Head of caudate nucleus (tissue), 42 donors: ENCODE measurements at regions not wholly inside any gene's neighbourhood (a gene's known extent, or its start where the extent isn't known, plus 50 kb on each side); places are given as distances from the start of the nearest gene placed in this dataset.
"Not testable (repeated sequence)": the region's sequence is repeated elsewhere in the genome, so short reads cannot be mapped to it uniquely, and the experiment has no call there.

Experiments
- DNase-seq, 42 donors: peaks; one replicate each; pipeline versions ENCODE4 v3.0.0 to v3.0.0-alpha.2; 2020 to 2021; ENCODE audit warnings: mixed read lengths in 7 of 42
- intact Hi-C: fragments of 100-400 bp; cut with DNase I; formaldehyde crosslinking; loops from one replicate; pipeline ENCODE4 v1.15.0; 2022

DNA sequence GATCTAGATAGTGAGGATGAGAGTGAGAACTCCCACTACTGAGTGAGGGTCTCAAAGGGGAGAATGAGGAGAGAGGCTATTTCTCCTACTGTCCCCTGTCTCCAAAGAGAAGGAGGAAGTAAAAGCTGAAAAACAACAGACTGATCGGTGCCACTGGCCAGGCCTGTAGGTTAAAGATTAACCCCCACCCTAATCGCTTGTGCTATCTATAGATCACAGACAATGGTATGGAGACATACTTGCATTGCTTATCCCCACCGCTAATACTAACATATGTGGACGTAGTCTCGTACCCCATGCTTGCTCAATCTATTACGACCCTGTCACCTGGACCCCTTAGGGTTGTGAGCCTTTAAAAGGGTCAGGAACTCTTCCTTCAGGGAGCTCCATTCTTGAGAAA lies 777.9 kb upstream of the TMEM132C start:
- no peak for DNase-seq
- intact Hi-C loops: no loop called here

DNA sequence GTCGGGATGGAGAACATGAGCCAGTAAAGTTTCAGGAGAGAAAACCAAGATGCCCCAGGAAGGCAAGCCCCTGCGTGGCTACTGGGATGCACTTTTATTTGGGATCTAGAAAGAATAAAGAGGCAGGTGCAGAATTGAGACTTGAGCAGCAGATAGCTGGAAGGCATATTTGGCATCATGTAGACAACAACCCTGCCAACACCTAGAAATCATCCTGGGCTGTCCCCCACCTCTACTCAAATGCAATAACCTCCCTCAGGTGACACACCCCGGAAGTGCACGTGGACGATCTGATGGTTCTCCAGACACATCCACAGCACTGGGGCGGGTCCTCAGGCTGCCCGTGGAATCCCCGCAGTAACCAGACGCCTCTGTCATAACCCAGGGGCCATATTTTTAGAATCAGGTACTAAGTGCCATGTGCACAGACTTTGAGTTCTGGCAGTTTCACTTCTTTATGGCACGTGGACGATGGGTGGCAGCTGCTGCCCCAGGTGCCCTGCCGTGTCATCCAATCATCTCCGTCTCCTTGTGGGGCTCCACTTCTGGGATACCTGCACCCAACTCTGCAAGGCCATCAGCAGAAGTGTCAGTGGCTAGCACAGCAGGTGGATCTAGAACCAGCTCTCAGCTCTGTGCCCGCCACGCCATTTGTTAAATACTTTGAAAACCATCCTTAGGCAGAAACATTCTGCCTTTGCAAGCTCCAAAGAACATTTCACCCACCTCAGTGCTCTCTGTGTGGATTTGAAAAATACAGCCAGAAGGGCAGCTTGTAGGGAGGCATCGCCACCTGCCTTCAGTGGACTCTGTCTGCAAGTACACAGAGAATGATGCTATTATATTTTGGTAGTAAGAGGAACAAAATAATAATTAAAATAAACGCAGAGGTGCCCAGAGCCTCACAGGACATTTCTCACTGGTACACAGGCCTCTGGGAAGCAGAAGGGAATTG lies 771.7 kb upstream of the TMEM132C start:
- intact Hi-C loops: no loop called here
- DNase-seq: peak in 1 of 42 donors; percentile 0

DNA sequence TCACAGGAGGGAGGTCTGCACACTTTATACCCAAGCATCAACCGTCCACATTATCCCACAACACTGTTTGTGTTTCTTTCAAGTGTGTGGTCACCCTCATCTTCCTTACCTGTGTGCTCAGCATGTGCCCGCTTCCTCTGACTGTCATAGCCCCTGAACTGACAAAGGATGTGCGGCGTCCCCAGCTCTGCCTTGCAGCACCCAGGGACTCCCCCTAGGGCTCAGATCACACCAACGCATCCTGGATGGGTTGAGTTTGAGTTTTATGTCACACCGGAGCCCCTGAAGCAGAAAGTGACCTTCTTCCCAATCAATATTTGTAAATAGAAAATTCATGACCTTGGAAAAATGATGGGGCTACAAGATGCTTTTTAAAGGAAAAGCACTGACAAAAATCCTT lies 770.7 kb upstream of the TMEM132C start:
- intact Hi-C loops: no loop called here
- no peak for DNase-seq

DNA sequence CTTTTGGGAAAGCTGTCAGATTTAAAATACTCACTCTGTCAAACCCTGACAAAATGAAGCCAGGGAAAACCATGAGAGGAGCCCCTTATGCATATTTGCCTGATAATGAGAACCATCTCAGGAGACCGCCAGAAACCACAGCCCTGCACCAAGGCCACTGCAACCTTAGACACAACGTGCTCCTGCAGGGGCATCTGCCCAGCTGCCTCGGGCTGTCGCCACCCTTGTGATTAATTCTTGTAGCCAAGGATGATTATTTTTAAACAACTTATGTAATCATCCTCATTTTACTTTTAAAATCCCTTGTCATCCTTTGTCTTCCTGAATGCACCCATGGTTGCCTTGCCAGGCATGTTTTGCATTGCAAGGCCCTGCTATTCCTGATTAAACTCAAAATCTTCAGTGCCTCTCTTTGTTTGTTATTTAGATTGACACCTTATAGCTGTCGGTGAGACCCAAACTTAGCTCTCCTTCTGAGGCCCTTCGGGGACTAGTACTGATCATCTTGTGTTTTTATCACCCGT lies 766.4 kb upstream of the TMEM132C start:
- peak in 19 of 42 donors; percentile 5 to 58 (median 21) for DNase-seq
- intact Hi-C loops: no loop called here

DNA sequence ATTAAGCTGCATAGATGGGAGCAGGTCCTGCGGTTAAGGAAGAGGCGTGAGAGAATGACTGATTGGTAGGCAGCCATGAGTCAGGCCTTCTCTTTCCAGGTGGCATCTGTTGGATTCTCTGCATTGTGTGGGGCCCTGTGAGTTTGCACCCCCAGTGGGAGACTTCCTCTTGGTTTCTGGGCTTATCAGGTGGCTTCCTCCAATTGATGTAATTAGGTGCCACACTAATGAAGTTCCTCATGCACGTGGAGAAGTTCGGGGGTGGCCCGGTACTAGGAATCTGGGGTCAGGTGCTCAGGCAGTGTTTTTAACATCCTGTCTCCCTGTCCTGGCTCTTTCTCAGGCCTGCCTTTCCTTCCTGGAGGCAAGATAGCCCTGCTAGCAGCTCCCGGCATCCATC lies 765.1 kb upstream of the TMEM132C start:
- intact Hi-C loops: no loop called here
- no peak for DNase-seq

DNA sequence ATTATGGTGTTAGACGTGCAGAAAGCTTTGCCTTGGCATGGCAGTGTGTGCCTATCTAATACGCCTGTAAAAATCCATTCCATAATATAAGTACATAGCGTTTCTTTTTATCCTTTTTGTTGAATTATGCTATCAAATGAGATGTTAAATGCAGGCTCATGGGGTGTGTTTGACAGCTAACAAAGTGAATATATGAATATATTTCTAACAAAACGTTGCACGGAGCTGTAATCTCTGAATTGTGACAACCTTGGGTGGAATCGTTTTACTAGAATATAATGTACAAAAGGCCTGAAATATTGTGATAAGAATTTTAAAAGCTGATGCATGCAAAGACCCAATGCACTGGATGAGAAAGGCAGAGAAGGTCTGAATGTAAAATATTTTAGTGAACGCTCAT lies 763.7 kb upstream of the TMEM132C start:
- intact Hi-C loops: no loop called here
- DNase-seq: peak in 1 of 42 donors; percentile 32

DNA sequence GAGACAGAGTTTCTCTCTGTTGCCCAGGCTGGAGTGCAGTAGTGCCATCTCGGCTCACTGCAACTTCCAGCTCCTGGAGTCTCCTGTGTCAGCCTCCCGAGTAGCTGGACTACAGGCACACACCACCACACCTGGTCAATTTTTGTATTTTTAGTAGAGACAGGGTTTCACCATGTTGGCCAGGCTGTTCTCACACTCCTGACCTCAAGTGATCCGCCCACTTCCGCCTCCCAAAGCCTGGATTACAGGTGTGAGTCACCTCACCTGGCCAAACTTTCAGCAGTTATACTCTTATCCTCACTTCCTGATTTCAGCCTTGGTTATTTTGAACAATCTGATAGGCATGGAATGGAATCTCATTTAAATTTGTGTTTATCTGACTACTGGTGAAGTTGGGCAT lies 763.0 kb upstream of the TMEM132C start:
- DNase-seq, intact Hi-C loops: not testable (repeated sequence)

DNA sequence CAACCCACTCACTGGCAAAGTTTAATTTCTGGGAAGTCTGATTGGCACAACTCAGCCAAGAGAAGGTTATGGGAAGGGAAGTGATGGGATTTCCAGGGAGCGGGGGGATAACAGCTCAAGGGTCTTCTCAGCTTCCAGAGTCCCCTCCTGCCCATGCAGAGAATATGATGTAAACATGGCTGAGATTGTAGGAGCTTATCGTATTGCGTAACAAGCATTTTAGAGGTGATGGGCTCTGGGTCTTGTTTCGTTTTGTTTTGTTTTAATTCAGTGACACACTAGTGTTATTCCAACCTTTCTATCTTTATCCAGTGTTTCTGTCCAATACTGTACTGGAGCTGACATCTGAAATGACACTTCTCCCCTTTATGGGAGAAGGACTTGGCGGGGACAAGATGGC lies 762.1 kb upstream of the TMEM132C start:
- intact Hi-C loops: no loop called here
- DNase-seq: no peak

DNA sequence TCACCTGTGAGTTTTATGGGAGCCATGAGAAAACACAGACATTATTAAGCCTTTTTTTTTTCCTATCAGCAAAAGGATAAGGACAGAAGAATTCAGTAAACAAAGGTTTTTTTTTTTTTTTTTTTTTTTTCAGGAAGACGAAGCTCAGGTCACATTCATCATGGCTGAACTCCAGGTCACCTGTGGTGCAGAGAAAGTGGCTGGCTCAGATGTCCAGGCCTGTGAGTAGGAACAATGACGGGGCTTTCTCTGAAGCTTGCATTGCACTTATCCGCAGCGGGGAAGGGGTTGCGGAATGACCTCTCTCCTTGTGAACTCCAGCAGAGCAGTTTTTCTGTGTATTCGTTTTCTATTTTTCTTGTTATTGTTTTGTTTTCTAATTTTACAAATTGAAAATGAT lies 759.6 kb upstream of the TMEM132C start:
- no peak for DNase-seq
- intact Hi-C loops: no loop called here

DNA sequence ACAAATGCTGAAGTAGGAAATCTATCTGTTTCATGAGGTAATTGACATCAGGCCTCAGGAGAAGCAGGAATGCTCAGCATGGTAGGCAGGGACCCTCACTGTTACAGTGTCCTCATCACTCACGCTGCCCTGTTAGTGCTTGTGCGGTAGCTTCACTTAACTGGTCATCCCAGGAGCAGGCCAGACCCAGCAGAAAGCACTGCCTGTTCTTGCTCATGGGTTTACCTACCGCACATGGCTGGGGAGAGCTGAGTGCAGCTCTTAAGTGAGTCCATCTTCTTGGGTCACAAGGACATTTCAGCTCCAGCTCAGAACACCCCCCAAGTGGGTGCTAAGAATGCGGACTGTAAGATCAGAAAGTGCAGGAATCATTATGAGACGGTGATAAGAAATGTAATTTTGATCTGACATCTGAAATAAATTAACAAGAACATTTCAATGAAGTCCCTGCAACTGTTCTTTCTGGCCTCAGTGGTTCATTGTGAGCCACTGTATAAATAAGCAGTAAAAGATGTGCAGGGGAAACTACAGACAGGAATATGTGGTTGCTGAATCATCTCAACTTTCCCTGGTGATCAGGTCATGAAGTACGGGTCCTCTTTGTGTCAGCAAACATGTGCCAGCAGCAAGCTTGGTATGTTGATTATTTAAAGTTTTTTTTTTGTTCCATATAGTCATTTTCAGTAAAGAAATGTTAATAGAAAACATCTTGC lies 757.7 kb upstream of the TMEM132C start:
- no peak for DNase-seq
- intact Hi-C loops: no loop called here

DNA sequence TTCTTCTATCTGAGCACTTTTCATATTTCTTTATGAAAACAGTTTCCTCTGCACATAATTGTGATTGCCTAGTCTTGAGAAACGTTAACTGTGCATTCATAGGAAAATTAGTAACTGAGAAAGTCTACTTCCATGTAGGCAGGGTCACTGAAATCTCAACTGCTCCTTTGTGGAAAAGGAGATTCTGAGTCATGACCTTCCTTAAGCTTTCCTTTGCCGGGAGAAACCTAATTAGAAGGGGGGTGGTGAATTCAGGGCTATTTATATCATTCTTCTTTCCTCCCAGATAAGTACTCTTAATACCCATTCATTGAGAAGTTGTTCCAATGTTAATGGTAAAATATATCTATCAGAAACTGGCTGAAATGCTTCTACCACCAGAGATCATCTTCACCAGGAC lies 751.0 kb upstream of the TMEM132C start:
- no peak for DNase-seq
- intact Hi-C loops: no loop called here

DNA sequence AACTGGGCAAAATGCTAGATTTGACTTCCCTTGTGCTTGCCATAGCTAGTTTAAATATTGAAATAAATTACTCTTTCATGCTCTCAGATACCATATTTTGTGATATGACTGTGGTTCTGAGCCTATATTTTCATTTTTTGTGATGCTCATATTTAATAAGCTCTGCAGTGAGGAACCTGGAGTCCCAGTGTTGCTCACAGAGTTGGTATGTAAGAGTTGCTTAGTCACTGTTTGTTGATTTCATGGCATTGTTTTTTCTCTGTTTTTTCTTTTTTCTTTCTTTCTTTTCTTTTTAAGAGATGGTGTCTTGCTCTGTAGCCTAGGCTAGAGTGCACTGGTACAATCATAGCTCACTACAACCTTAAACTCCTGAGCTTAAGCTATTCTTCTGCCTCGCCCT lies 750.5 kb upstream of the TMEM132C start:
- intact Hi-C loops: no loop called here
- no peak for DNase-seq

DNA sequence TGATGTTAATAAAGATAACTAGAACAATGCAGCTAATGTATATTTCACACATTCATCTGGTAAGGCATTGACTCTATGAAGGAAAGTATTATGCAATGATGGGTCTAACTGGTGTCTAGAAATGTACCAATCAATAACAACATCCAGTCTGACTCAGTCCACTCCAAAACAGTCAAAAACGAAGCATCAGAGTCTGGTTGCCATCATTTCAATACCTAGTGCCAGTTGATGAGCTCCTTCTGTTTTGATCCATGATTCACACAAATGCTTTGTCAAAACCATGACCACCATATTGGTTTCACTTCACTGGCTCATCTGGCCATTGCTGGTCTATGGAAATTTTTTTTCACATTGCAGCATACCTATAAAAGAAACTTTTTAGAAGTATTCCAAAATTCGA lies 747.2 kb upstream of the TMEM132C start:
- no peak for DNase-seq
- intact Hi-C loops: no loop called here

DNA sequence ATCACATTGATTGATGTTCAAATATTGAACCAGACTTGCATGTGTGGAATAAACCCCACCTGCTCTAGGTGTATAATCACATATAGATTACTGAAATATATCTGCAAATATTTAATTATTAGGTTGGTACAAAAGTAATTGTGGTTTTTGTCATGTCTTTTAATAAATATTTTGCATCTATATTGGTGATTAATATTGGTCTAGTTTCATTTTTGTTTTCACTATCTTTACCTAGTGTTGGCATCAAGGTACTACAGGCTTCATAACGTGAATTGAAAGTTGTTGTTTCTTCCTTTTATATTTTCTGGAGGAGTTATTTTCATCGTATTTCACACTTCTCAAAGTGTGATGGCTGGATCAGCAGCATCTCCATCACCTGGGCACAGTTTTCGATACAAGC lies 740.0 kb upstream of the TMEM132C start:
- DNase-seq: no peak
- intact Hi-C loops: no loop called here

DNA sequence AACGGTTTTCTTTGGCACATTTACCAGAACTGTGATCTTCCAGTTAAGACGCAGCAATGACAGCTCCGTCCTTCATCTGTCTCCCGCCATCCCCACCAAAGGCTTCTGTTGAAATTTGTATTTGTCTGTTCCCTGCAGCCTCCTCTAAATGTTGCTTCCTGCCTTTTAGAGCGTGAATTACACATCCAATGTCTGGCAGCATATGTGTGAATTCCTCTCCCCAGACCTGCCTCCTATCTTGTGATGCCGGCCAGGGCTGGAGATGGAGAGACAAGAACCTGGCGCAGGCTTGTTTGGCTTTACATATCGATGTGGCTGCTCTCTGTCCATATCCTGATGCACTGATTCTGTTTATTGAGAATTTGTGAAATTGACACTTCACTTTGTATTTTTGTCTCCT lies 738.4 kb upstream of the TMEM132C start:
- DNase-seq: no peak
- intact Hi-C loops: no loop called here

DNA sequence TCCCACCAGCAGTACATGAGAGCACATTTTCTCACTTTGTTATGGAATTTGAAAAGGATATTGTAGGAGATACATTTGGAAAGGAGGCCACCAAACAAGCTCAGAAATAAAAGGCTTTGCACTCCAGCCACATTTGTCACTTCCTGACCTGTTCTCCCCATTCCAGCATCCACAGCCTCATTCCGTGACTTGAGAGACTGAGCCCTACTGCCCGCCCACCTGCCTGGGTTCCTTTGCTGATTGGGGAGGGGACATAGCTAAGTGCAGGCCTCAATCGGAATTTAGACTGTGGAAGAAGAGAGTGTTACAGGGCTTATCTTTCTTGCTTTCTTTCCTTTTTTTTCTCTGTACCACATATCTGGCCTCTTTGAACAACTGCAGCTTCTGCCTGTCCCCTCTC lies 735.4 kb upstream of the TMEM132C start:
- no peak for DNase-seq
- intact Hi-C loops: no loop called here

DNA sequence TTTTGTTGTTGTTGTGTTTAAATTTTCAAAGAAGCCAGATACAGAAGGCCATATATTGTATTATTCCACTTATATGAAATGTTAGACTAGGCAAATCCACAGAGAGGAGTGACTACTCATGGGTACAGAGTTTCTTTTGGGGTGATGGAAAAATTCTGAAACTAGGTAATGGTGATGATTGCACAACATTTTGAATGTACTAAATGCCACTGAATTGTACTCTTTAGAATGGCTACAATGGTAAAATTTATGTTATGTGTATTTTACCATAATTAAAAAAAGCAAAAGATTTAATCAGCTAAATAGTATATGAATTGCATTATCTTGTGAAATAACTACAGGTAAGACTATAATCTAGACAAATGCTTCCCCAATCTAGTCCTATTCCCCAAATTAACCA lies 733.6 kb upstream of the TMEM132C start:
- DNase-seq: no peak
- intact Hi-C loops: no loop called here

DNA sequence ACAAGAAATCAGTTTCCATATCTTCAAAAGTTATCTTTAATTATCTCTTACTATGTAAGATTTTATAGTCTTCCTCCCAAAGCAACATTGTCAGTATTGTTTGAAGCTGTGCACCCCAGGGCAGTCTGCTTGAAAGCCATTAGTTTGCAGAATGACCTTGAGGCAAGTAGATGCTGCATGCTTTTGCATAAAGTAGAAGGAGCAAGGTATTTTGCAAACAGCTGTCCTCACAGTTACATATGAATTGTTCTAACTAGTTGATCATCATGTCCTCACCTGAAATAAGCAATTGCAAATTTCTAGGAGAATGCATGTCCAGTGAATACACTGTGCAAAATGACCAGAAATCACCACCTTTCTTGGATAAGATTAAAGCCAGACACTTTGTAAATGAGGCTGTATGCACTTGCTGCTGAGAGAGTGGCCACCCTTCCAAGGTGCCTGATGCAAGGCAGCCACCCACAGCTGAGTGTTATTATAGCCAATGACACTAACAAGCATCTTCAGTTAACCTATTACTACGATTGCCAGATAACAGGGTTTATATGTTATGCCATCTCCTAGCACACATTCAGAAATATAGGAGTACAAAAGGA lies 730.0 kb upstream of the TMEM132C start:
- DNase-seq: no peak
- intact Hi-C loops: no loop called here

DNA sequence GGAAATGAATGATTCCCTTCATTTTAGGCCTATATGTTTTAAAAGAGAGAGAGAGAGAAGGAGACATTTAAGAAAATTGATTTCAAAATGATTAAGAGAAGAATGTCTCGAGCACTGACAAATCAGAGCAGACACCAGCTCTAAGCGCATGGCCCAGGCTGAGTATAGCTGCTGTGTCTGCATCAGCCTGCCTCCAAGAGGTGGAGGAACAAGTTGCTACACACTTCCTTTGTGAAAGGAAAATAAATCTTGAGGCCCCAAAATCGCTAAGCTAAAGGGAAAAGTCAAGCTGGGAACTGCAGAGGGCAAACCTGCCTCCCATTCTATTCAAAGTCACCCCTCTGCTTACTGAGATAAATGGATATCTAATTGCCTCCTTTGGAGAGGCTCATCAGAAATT lies 728.7 kb upstream of the TMEM132C start:
- no peak for DNase-seq
- intact Hi-C loops: no loop called here

DNA sequence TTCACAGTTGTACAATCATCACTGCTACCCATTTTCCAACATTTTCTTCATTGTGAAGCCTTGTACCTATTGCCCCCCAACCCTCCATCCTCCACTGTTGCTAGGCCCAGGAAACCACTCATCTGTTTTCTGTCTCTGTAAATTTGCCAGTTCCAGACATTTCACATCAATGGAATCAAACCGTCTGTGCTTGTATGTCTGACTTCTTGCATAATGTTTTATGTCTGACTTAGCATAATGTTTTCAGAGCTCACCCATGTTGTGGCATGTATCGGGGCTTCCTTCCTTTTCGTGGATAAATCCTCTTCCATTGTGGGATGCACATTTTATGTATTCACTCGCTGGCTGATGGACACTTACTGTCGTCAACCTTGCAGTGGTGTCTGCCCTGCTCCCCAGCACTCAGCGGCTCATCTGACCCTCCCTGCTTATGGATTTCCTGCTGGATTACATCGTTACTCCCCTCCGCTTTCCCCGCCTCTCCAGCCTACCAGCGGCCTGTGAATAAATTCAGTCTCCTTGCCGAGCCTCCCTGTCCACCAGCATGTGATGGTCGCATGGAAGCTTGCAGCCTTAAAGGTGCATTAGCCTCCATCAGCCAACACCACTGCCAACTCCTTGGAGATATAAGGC lies 727.6 kb upstream of the TMEM132C start:
- no peak for DNase-seq
- intact Hi-C loops: no loop called here
